Activated CD4-positive, alpha-beta memory T cell treated with anti-CD3 and anti-CD28 coated beads, Interleukin-2, amount 10 ng/mL, durations not matched to agents 7 days and 5 days (primary cell): ENCODE measurements at regions not wholly inside any gene's neighbourhood (a gene's known extent, or its start where the extent isn't known, plus 50 kb on each side); places are given as distances from the start of the nearest gene placed in this dataset.
"Not testable (repeated sequence)": the region's sequence is repeated elsewhere in the genome, so short reads cannot be mapped to it uniquely, and the experiment has no call there.

Experiments
- CTCF ChIA-PET: fragments of 350-600 bp; sonication (Branson Sonifier 250); formaldehyde crosslinking; loops from one replicate; lab custom pipeline; 2021; ENCODE audit warnings: antibody characterized with exemption, inconsistent platforms; lab: Charles Lee
- POLR2A ChIA-PET: fragments of 350-600 bp; sonication (Branson Sonifier 250); formaldehyde crosslinking; loops from one replicate; lab custom pipeline; 2021; ENCODE audit warnings: antibody characterized with exemption; lab: Charles Lee
- DNase-seq: peaks from one replicate; pipeline ENCODE4 v3.0.0-alpha.2; 2020
- H3K27ac Mint-ChIP-seq: one replicate; pipeline ENCODE4 v1.8.0; 2021; ENCODE audit warnings: mild to moderate bottlenecking, mixed read lengths
- H3K27me3 Mint-ChIP-seq: one replicate; pipeline ENCODE4 v1.8.0; 2021; ENCODE audit warnings: mixed read lengths
- H3K36me3 Mint-ChIP-seq: one replicate; pipeline ENCODE4 v1.8.0; 2021; ENCODE audit warnings: low read depth, mixed read lengths
- H3K4me1 Mint-ChIP-seq: one replicate; pipeline ENCODE4 v1.8.0; 2021; ENCODE audit warnings: mixed read lengths
- H3K4me3 Mint-ChIP-seq: one replicate; pipeline ENCODE4 v1.8.0; 2021; ENCODE audit warnings: mild to moderate bottlenecking, mixed read lengths
- H3K9me3 Mint-ChIP-seq: one replicate; pipeline ENCODE4 v1.8.0; 2021; ENCODE audit warnings: mixed read lengths

DNA sequence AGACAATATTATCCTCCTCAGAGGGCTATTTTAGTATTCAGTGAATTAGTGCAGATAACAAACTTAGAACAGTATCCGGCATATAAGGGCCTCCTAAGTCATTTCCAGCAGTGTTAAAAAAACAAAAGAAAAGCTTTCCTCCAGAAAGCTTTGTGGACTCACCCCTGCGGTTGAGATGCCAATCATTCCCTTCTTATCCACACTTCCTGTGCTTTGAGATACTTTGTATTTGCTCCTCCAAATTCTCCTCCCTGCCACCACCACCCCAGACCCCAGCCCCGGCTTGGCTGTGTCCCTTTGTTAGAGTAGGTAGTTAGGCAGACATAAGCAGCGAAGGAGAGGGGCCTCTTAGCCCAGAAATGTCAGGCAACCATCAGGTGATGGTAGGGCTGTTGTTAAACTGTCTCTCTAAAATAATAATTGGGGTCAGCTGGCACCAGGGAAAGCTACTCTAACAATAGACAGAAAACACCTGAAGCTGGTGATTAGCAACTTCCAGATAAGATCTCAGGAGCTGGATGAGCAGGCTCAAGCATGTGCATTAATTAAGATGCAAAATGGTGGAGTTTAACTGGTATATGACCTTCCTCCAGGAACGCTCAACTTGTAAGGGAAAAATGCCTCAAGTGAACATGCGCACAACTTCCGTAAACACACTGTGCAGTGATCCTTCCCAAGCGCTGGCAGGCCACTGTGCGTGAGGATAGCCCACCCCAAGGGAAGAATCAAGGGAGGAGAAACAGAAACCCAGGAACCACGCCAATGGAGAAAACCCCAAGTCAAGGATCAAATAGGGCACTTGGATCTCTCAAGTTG, 152.1 kb upstream of the EEA1 start:
- no peaks in the 10 kb centered on the region for H3K4me1 Mint-ChIP-seq
- H3K4me3 Mint-ChIP-seq: no peak overlapping the region
- no peaks in the 10 kb centered on the region for H3K36me3 Mint-ChIP-seq
- H3K9me3 Mint-ChIP-seq: no peaks in the 10 kb centered on the region
- CTCF ChIA-PET: interaction anchor here (0.5 kb wide), 1 partner anchor 186 kb away, joined by 3 read pairs; no protein-coding TSS in a partner anchor
- no peaks in the 10 kb centered on the region for H3K27me3 Mint-ChIP-seq
- POLR2A ChIA-PET: no interaction called here
- no peak overlapping the region for H3K27ac Mint-ChIP-seq
- no peak for DNase-seq

GRCh38 chr12:93081810-93082165, 152.7 kb upstream of the EEA1 start:
- ChIA-PET POLR2A (no interaction called here), CTCF (interaction anchor here (0.5 kb wide), 1 partner anchor 185 kb away, joined by 3 read pairs; no protein-coding TSS in a partner anchor)
- no peaks in the 10 kb centered on the region for H3K4me1 Mint-ChIP-seq
- H3K27me3 Mint-ChIP-seq: no peaks in the 10 kb centered on the region
- no peak overlapping the region for H3K4me3 Mint-ChIP-seq
- DNase-seq: no peak
- H3K9me3 Mint-ChIP-seq: no peaks in the 10 kb centered on the region
- H3K36me3 Mint-ChIP-seq: no peaks in the 10 kb centered on the region
- no peak overlapping the region for H3K27ac Mint-ChIP-seq

DNA sequence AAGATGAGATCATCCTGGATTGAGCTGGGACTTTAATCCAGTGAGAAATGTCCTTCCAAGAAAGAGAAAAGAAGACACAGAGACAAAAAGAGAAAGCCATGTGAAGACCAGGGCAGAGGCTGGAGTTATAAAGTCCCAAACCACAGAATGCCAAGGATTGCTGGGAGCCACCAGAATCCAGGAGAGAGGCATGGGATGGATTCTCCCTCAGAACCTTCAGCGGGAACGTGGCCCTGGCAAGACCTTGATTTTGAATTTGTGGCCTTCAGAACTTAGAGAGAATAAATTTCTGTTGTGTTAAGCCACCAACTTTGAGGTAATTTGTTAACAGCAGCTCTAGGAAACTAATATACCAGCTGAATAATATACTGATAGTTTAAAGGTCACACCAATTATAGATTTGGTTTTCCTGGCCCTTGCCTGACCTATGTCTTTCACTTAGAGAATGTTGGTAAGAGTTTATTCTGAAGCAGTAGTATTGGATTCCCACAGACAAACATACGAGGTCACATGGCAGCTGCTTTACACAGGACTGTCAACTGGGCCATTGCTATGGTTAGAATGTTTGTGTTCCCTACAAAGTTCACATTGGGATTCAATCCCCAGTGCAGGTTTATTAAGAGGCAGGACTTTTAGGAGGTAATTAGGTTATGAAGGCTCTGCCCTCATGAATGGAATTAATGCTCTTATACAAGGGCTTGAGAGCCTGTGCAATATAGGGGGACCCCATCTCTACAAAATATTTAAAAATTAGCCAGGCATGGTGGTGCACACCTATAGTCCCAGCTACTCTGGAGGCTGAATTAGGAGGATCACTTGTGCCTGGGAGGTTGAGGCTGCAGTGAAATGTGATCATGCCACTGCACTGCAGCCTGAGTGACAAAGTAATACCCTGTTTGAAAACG, 156.5 kb upstream of the EEA1 start:
- Mint-ChIP-seq H3K27me3 (no peaks in the 10 kb centered on the region), H3K9me3 (peaks cover 4% of the 10 kb centered on the region), H3K27ac (no peak overlapping the region), H3K4me1 (peaks cover 10% of the 10 kb centered on the region), H3K36me3 (peaks cover 4% of the 10 kb centered on the region), H3K4me3 (no peak overlapping the region)
- no peak for DNase-seq
- POLR2A ChIA-PET: interaction anchor here (1.1 kb wide), 1 partner anchor 159 kb away, joined by 3 read pairs; no protein-coding TSS in a partner anchor
- CTCF ChIA-PET: interaction anchor here (1.7 kb wide), 1 partner anchor 12 kb away, joined by 6 read pairs; no protein-coding TSS in a partner anchor

- Mint-ChIP-seq H3K27ac (no peak overlapping the region), H3K4me1 (peaks cover 12% of the 10 kb centered on the region), H3K36me3 (peaks cover 4% of the 10 kb centered on the region), H3K4me3 (no peak overlapping the region), H3K27me3 (no peaks in the 10 kb centered on the region), H3K9me3 (peaks cover 4% of the 10 kb centered on the region)
- ChIA-PET CTCF (interaction anchor here (1.7 kb wide), 1 partner anchor 11 kb away, joined by 6 read pairs; no protein-coding TSS in a partner anchor), POLR2A (no interaction called here)
- DNase-seq: no peak
Measured at GRCh38 chr12:93086288-93086727, 157.2 kb upstream of the EEA1 start.

DNA sequence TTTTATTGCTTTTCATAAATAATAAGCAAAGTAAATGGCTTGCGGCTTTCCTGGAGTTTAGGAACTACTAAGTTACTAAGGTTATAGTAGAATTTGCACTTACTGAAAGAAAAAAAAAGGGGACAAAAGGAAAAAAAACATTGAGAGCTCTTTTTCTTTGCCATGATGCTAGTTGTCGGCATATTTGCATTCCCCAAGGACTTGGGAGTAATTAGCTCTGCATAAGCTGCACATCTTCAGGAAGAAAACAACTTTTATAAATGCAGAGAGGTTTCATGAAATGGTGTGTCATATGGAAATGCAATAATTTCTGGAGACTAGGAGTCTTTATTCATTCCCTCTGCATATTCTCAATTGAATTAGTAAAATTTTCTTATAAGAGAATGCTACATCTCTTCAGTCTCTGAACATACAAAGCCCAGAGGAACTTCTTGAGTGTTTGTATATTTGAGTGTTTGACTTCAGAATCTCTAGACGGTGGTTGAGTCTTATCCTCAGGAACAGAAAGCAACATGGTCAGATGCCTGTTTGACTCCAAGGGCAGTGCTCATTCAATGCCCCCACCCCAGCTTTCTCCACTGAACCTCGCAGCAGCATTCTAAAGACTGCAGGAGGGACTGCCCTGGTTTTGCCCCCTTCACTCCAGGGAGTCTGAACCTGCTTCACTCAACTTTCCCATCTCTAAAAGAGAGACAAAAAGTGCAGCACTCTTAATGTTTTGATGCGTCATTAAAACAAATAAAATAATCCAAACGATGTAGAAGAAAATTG, 158.9 kb upstream of the EEA1 start:
- H3K9me3 Mint-ChIP-seq: peaks cover 4% of the 10 kb centered on the region
- H3K36me3 Mint-ChIP-seq: peaks cover 4% of the 10 kb centered on the region
- no peak overlapping the region for H3K4me3 Mint-ChIP-seq
- no peak for DNase-seq
- H3K4me1 Mint-ChIP-seq: peaks cover 12% of the 10 kb centered on the region
- ChIA-PET POLR2A (no interaction called here), CTCF (no interaction called here)
- H3K27ac Mint-ChIP-seq: no peak overlapping the region
- no peaks in the 10 kb centered on the region for H3K27me3 Mint-ChIP-seq

DNA sequence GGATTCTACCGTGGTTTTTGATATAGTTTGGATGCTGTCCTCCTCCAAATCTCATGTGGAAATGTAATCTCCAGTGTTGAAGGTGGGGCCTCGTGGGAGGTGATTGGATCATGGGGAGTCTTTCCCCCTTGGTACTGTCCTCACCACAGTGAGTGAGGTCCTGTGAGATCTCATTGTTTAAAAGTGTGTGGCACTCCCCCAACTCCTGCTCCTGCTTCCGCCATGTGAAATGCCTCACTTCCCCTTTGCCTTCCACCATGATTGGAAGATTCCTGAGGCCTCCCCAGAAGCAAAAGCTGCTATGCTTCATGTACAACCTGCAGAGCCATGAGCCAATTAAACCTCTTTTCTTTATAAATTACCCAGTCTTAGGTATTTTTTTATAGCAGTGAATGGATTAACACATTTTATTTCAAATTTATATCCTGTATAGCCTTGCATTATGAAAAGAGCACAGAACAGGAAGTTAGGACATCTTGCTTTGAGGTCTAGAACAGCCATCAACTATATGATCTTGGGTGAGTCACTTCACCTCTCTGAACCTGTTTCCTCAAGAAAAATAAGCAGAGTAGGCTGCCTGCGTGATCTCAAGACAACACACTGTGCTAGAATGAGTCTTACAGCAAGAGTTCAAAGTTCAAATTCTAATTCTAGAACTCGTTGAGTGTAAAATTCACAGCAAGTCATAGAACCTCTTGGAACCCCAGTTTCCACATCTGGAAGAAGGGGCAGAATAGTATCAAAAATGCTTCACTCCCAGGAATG, 160.9 kb upstream of the EEA1 start:
- Mint-ChIP-seq H3K36me3 (peaks cover 4% of the 10 kb centered on the region), H3K4me1 (peaks cover 14% of the 10 kb centered on the region), H3K9me3 (peaks cover 4% of the 10 kb centered on the region), H3K27ac (peak overlapping the region; percentile 15), H3K4me3 (no peak overlapping the region), H3K27me3 (no peaks in the 10 kb centered on the region)
- ChIA-PET POLR2A (no interaction called here), CTCF (no interaction called here)
- peak; percentile 34 for DNase-seq

GRCh38 chr12:93090731-93091172, 161.7 kb upstream of the EEA1 start:
- CTCF ChIA-PET: no interaction called here
- H3K27ac Mint-ChIP-seq: no peak overlapping the region

DNA sequence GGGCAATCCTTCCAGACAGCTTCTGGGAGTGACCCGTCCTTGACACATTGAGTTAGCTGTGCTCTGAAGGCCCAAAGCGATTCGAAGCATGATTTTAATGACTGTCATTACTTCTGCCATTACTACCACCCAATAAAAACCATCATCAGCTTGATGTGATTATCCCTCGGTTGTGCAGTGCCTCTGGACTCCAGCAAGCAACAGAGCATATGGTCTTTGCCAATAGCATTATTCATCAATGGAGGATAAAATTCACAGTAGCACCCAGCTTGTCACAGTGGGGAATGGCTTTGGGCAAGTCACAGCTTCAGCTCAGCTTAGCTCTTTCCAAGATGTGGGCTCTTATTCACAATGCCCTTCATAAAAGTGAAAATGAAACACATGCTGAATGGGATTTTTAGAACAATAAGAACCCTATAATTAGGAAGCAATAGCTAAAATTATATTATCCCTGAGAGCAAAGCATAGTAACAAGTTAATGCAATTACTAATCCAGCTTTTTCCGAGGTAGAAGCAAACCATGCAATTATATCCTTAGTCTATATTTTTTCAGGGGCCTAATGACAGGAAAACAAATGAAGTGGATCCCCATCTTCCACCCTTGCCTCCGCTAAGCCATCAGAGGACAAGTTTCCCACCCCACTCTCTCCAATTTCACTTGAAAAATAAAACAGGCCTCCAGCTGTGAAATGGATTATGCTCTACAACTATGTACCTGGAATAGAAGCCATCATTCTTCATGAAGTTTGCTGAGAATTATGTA, 163.0 kb upstream of the EEA1 start:
- ChIA-PET CTCF (interaction anchor here (1.3 kb wide), 1 partner anchor 328 kb away, joined by 4 read pairs; no protein-coding TSS in a partner anchor), POLR2A (interaction anchor here (0.6 kb wide), 1 partner anchor 1110 kb away, joined by 4 read pairs; no protein-coding TSS in a partner anchor)

More at GRCh38 chr12:93090731-93091172, 161.7 kb upstream of the EEA1 start:
- H3K27me3 Mint-ChIP-seq: no peaks in the 10 kb centered on the region
- POLR2A ChIA-PET: no interaction called here
- no peak for DNase-seq
- peaks cover 4% of the 10 kb centered on the region for H3K9me3 Mint-ChIP-seq
- peaks cover 4% of the 10 kb centered on the region for H3K36me3 Mint-ChIP-seq
- H3K4me3 Mint-ChIP-seq: no peak overlapping the region
- peaks cover 19% of the 10 kb centered on the region for H3K4me1 Mint-ChIP-seq

GRCh38 chr12:93092649-93092945, 163.5 kb upstream of the EEA1 start:
- DNase-seq: no peak
- CTCF ChIA-PET: interaction anchor here (1.3 kb wide), 1 partner anchor 327 kb away, joined by 4 read pairs; no protein-coding TSS in a partner anchor

More for the DNA sequence above, 163.0 kb upstream of the EEA1 start:
- Mint-ChIP-seq H3K27ac (no peak overlapping the region), H3K4me3 (no peak overlapping the region), H3K27me3 (no peaks in the 10 kb centered on the region), H3K9me3 (peaks cover 4% of the 10 kb centered on the region), H3K4me1 (peaks cover 19% of the 10 kb centered on the region), H3K36me3 (peaks cover 4% of the 10 kb centered on the region)
- no peak for DNase-seq

GRCh38 chr12:93093243-93093642, 164.1 kb upstream of the EEA1 start:
- ChIA-PET POLR2A (no interaction called here), CTCF (no interaction called here)
- no peak overlapping the region for H3K27ac Mint-ChIP-seq
- H3K4me3 Mint-ChIP-seq: no peak overlapping the region
- DNase-seq: no peak
- H3K4me1 Mint-ChIP-seq: peaks cover 21% of the 10 kb centered on the region
- H3K36me3 Mint-ChIP-seq: peaks cover 4% of the 10 kb centered on the region
- H3K27me3 Mint-ChIP-seq: no peaks in the 10 kb centered on the region
- peaks cover 4% of the 10 kb centered on the region for H3K9me3 Mint-ChIP-seq

More at GRCh38 chr12:93092649-93092945, 163.5 kb upstream of the EEA1 start:
- Mint-ChIP-seq H3K9me3 (peaks cover 4% of the 10 kb centered on the region), H3K27ac (no peak overlapping the region), H3K4me3 (no peak overlapping the region), H3K4me1 (peaks cover 19% of the 10 kb centered on the region), H3K36me3 (peaks cover 4% of the 10 kb centered on the region), H3K27me3 (no peaks in the 10 kb centered on the region)
- POLR2A ChIA-PET: interaction anchor here (0.6 kb wide), 1 partner anchor 1109 kb away, joined by 4 read pairs; no protein-coding TSS in a partner anchor

- H3K9me3 Mint-ChIP-seq, H3K36me3 Mint-ChIP-seq: not testable (repeated sequence)
- CTCF ChIA-PET: interaction anchor here (1.4 kb wide), 1 partner anchor 303 kb away, joined by 3 read pairs; no protein-coding TSS in a partner anchor
Measured at GRCh38 chr12:93094222-93094621, 165.1 kb upstream of the EEA1 start.

More at GRCh38 chr12:93094222-93094621, 165.1 kb upstream of the EEA1 start:
- H3K4me3 Mint-ChIP-seq, POLR2A ChIA-PET, H3K27ac Mint-ChIP-seq, DNase-seq, H3K27me3 Mint-ChIP-seq: not testable (repeated sequence)
- peaks cover 23% of the 10 kb centered on the region for H3K4me1 Mint-ChIP-seq
